PC-9 (cell line): ENCODE measurements at regions not wholly inside any gene's neighbourhood (a gene's known extent, or its start where the extent isn't known, plus 50 kb on each side); places are given as distances from the start of the nearest gene placed in this dataset.

Experiments used
- BruUV-seq: library from RNA; stranded (reverse); fragments of 400-500 nt; replicated peaks from 2 replicates; lab custom pipeline; 2021; lab: Mats Ljungman, UMichigan
- CTCF ChIA-PET: fragments of 300-600 bp; sonication (Branson Sonifier 250); formaldehyde crosslinking; loops from one replicate; lab custom pipeline; 2022; ENCODE audit warnings: antibody characterized with exemption; lab: Charles Lee
- POLR2A ChIA-PET: fragments of 300-600 bp; sonication (Branson Sonifier 250); formaldehyde crosslinking; loops from one replicate; lab custom pipeline; 2022; ENCODE audit warnings: antibody characterized with exemption; ENCODE audit not compliant: unreplicated experiment; lab: Charles Lee
- DNase-seq, 2 experiments: peaks; one replicate each; pipeline versions ENCODE4 v3.0.0 to v3.0.0-alpha.2; 2015 to 2022; ENCODE audit warnings: mixed read lengths in 1 of 2
- H2AFZ ChIP-seq: fragments of 200-600 bp; sonication (generic); 2 replicates; pipeline ENCODE4 v1.8.1; 2017; ENCODE audit warnings: antibody characterized with exemption
- H3F3A ChIP-seq: fragments of 200-600 bp; sonication (generic); 2 replicates; pipeline ENCODE4 v1.8.1; 2017; ENCODE audit warnings: antibody characterized with exemption, mild to moderate bottlenecking, low read depth; ENCODE audit not compliant: insufficient read depth
- H3K27ac ChIP-seq: fragments of 200-600 bp; sonication (generic); 2 replicates; pipeline ENCODE4 v1.6.1; 2016; ENCODE audit warnings: mixed run types
- H3K27me3 ChIP-seq: fragments of 200-600 bp; sonication (generic); 2 replicates; pipeline ENCODE4 v1.6.1; 2016; ENCODE audit warnings: low read depth, mixed run types; ENCODE audit not compliant: insufficient read depth
- H3K36me3 ChIP-seq: fragments of 200-600 bp; sonication (generic); 2 replicates; pipeline ENCODE4 v1.6.1; 2016; ENCODE audit warnings: low read depth, mixed run types
- H3K4me1 ChIP-seq: fragments of 200-600 bp; sonication (generic); replicated peaks from 2 replicates; pipeline ENCODE4 v1.6.1; 2016; ENCODE audit warnings: mixed run types; ENCODE audit not compliant: insufficient read depth
- H3K4me2 ChIP-seq: fragments of 200-600 bp; sonication (generic); 2 replicates; pipeline ENCODE4 v1.6.1; 2017; ENCODE audit warnings: mixed run types
- H3K4me3 ChIP-seq: fragments of 200-600 bp; sonication (generic); 2 replicates; pipeline ENCODE4 v1.6.1; 2016; ENCODE audit warnings: mixed run types
- H3K79me2 ChIP-seq: fragments of 200-600 bp; sonication (generic); 2 replicates; pipeline ENCODE4 v1.6.1; 2017; ENCODE audit warnings: low read depth, mixed run types
- H3K9me2 ChIP-seq: fragments of 200-600 bp; sonication (generic); 2 replicates; pipeline ENCODE4 v1.8.1; 2017; ENCODE audit warnings: mild to moderate bottlenecking; ENCODE audit not compliant: insufficient read depth
- H3K9me3 ChIP-seq: fragments of 200-600 bp; sonication (generic); 2 replicates; pipeline ENCODE4 v1.8.1; 2016; ENCODE audit warnings: low read depth; ENCODE audit not compliant: insufficient read depth
- H4K20me1 ChIP-seq: fragments of 200-600 bp; sonication (generic); 2 replicates; pipeline ENCODE4 v1.8.1; 2017; ENCODE audit not compliant: insufficient read depth
- CTCF ChIP-seq: fragments of 200-600 bp; sonication (generic); conservative IDR thresholded peaks from 2 replicates; pipeline ENCODE4 v1.6.1; 2017; ENCODE audit warnings: mixed run types, antibody characterized with exemption, mild to moderate bottlenecking, moderate library complexity
- EZH2 ChIP-seq: fragments of 200-600 bp; sonication (generic); IDR thresholded peaks from 2 replicates; pipeline ENCODE4 v1.8.0; 2017; ENCODE audit warnings: antibody characterized with exemption, low read depth
- intact Hi-C: fragments of 100-400 bp; cut with micrococcal nuclease; formaldehyde crosslinking; loops from one replicate; pipeline ENCODE4 v1.10.0; 2022; ENCODE audit not compliant: unreplicated experiment

- no TSS peak for BruUV-seq
- no peaks in the 10 kb centered on the region for H3K9me2 ChIP-seq
- no peak overlapping the region for H3K4me3 ChIP-seq
- CTCF ChIA-PET = no interaction called here
- no peaks in the 10 kb centered on the region for H3K27me3 ChIP-seq
- no peaks in the 10 kb centered on the region for H3K36me3 ChIP-seq
- intact Hi-C loops = no loop called here
- TF ChIP-seq CTCF (no peak), EZH2 (no peak)
- POLR2A ChIA-PET = no interaction called here
- no peak overlapping the region for H3K27ac ChIP-seq
- H4K20me1 ChIP-seq = no peaks in the 10 kb centered on the region
- no peaks in the 10 kb centered on the region for H3K9me3 ChIP-seq
- no peaks in the 10 kb centered on the region for H3F3A ChIP-seq
- H3K4me2 ChIP-seq = no peak overlapping the region
- H3K4me1 ChIP-seq = no peaks in the 10 kb centered on the region
- no peak for DNase-seq
- no peak overlapping the region for H2AFZ ChIP-seq
- no peaks in the 10 kb centered on the region for H3K79me2 ChIP-seq
Measured at GRCh38 chr9:22773501-22774220, 327.0 kb downstream of the DMRTA1 start.

- BruUV-seq = no TSS peak
- Histone ChIP-seq H3K27me3 (no peaks in the 10 kb centered on the region), H3K9me3 (no peaks in the 10 kb centered on the region), H3K36me3 (no peaks in the 10 kb centered on the region), H3K4me2 (no peak overlapping the region), H3K9me2 (no peaks in the 10 kb centered on the region), H3K27ac (no peak overlapping the region), H3F3A (no peaks in the 10 kb centered on the region), H4K20me1 (no peaks in the 10 kb centered on the region), H2AFZ (no peak overlapping the region), H3K4me1 (no peaks in the 10 kb centered on the region), H3K4me3 (no peak overlapping the region), H3K79me2 (no peaks in the 10 kb centered on the region)
- intact Hi-C loops = no loop called here
- CTCF ChIA-PET = no interaction called here
- no peak for DNase-seq
- POLR2A ChIA-PET = no interaction called here
- TF ChIP-seq EZH2 (no peak), CTCF (no peak)
Measured at GRCh38 chr9:22790329-22790728, 343.7 kb downstream of the DMRTA1 start.

GRCh38 chr9:22808876-22809275 lies 362.3 kb downstream of the DMRTA1 start:
- Histone ChIP-seq H3K27me3 (no peaks in the 10 kb centered on the region), H3F3A (no peaks in the 10 kb centered on the region), H3K27ac (no peak overlapping the region), H3K4me2 (no peak overlapping the region), H3K79me2 (no peaks in the 10 kb centered on the region), H3K4me1 (no peaks in the 10 kb centered on the region), H3K9me3 (no peaks in the 10 kb centered on the region), H2AFZ (no peak overlapping the region), H3K36me3 (no peaks in the 10 kb centered on the region), H4K20me1 (no peaks in the 10 kb centered on the region), H3K4me3 (no peak overlapping the region), H3K9me2 (no peaks in the 10 kb centered on the region)
- intact Hi-C loops = no loop called here
- BruUV-seq = no TSS peak
- ChIA-PET CTCF (no interaction called here), POLR2A (no interaction called here)
- DNase-seq = no peak
- no peak for TF ChIP-seq CTCF
